RWPE2 (cell line): ENCODE measurements at regions not wholly inside any gene's neighbourhood (a gene's known extent, or its start where the extent isn't known, plus 50 kb on each side); places are given as distances from the start of the nearest gene placed in this dataset.

Source experiments
- ATAC-seq: fragments of 200-7000 bp; cut with Tn5 transposase; 3 replicates; pipeline ENCODE4 v1.9.1; 2021; ENCODE audit warnings: low read depth
- DNase-seq: peaks from one replicate; pipeline ENCODE4 v3.0.0-alpha.2; 2020; ENCODE audit warnings: low spot score
- H3K27ac ChIP-seq: fragments of 450-650 bp; 2 replicates; pipeline ENCODE4 v1.5.1; 2017; ENCODE audit warnings: mild to moderate bottlenecking; ENCODE audit not compliant: poor library complexity, severe bottlenecking
- H3K27me3 ChIP-seq: fragments of 250-450 bp; sonication (Bioruptor Pico); 2 replicates; pipeline ENCODE4 v1.5.1; 2021; ENCODE audit warnings: mild to moderate bottlenecking, moderate library complexity; ENCODE audit not compliant: insufficient read depth, poor library complexity, severe bottlenecking
- H3K36me3 ChIP-seq: fragments of 250-450 bp; sonication (Bioruptor Pico); 2 replicates; pipeline ENCODE4 v1.5.1; 2020; ENCODE audit warnings: low read depth, mild to moderate bottlenecking, moderate library complexity
- H3K4me1 ChIP-seq: fragments of 250-450 bp; sonication (Bioruptor Pico); 2 replicates; pipeline ENCODE4 v1.5.1; 2021; ENCODE audit warnings: mild to moderate bottlenecking, moderate library complexity; ENCODE audit not compliant: insufficient read depth, poor library complexity, severe bottlenecking
- H3K4me3 ChIP-seq: fragments of 250-450 bp; sonication (Bioruptor Pico); 2 replicates; pipeline ENCODE4 v1.5.1; 2021; ENCODE audit warnings: mild to moderate bottlenecking, moderate library complexity; ENCODE audit not compliant: severe bottlenecking
- H3K9me3 ChIP-seq: fragments of 250-450 bp; sonication (Bioruptor Pico); 2 replicates; pipeline ENCODE4 v1.5.1; 2021; ENCODE audit warnings: mild to moderate bottlenecking, moderate library complexity; ENCODE audit not compliant: severe bottlenecking
- CTCF ChIP-seq: fragments of 450-650 bp; IDR thresholded peaks from one replicate; pipeline ENCODE4 v1.5.1; 2017; ENCODE audit warnings: mild to moderate bottlenecking, moderate library complexity; ENCODE audit not compliant: poor library complexity, severe bottlenecking

GRCh38 chr2:120612471-120612870 lies 123.2 kb upstream of the GLI2 start:
- DNase-seq (no peak), ATAC-seq (no peak)
- H3K27ac ChIP-seq = no peak overlapping the region
- no peaks in the 10 kb centered on the region for H3K27me3 ChIP-seq
- no peaks in the 10 kb centered on the region for H3K36me3 ChIP-seq
- no peaks in the 10 kb centered on the region for H3K4me1 ChIP-seq
- no peaks in the 10 kb centered on the region for H3K9me3 ChIP-seq
- TF ChIP-seq CTCF = no peak
- H3K4me3 ChIP-seq = no peak overlapping the region

DNA sequence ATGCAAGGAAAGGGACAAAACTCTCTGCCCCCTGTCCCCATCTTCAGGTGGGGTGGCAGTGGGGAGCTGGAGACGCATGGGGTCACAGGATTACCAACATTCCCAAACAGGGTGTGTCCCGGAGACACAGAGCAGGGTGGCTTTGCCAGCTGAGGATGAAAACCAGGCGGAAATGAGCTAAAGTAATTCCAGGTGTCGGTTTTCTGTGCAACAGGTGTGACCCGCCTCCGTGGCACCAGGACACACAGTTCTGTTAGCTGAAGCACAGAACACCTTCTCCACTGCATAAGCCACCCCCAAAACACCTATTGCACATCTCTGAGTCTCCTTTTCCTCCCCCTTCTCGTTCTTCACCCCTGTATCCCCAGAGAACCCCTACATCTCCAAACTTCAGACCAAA lies 122.7 kb upstream of the GLI2 start:
- TF ChIP-seq CTCF = no peak
- Histone ChIP-seq H3K4me3 (no peak overlapping the region), H3K4me1 (no peaks in the 10 kb centered on the region), H3K36me3 (no peaks in the 10 kb centered on the region), H3K9me3 (no peaks in the 10 kb centered on the region), H3K27me3 (no peaks in the 10 kb centered on the region), H3K27ac (no peak overlapping the region)
- ATAC-seq = no peak
- DNase-seq = no peak

DNA sequence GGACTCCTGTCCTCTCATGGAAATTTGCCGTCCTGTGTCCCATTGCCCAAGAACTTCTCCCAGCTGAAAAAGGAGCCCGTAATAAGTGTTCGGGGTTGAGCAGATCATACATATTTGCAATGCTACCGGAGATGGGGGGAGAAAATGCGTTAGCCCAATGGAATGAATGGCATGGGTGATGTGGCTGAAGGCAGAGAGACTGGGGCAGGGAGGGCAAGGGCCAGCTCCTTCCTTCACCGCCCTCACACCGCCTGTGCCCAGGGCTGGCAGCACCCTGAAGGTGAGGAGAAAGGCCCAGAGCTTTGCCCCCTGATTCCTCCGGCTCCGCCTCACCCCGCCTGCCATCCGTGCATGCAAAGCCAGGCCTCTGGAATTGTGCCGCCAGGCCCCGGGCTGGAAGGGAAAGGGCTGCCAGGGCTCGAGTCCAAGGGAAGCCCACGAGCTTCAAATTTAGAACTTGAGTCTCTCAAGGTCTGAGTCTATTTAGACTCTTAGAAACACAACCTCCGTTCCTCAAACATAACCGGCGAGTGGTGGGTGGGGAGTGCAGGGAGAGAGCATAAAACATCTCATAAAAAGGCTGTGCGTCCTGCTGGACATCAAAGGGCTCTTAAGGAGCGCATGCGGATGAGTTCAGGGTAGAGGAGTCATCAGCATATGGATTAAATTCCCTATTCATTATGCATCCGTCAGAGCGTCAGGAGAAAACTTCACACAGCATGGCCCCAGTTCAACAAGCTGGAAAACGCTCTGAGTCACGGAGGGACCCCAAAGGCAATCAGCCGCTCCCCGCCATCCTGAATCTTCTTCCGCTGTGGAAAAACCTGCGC lies 121.7 kb upstream of the GLI2 start:
- no peaks in the 10 kb centered on the region for H3K36me3 ChIP-seq
- H3K27me3 ChIP-seq = no peaks in the 10 kb centered on the region
- no peak overlapping the region for H3K27ac ChIP-seq
- DNase-seq (no peak), ATAC-seq (no peak)
- H3K4me3 ChIP-seq = no peak overlapping the region
- no peaks in the 10 kb centered on the region for H3K4me1 ChIP-seq
- no peaks in the 10 kb centered on the region for H3K9me3 ChIP-seq
- no peak for TF ChIP-seq CTCF

DNA sequence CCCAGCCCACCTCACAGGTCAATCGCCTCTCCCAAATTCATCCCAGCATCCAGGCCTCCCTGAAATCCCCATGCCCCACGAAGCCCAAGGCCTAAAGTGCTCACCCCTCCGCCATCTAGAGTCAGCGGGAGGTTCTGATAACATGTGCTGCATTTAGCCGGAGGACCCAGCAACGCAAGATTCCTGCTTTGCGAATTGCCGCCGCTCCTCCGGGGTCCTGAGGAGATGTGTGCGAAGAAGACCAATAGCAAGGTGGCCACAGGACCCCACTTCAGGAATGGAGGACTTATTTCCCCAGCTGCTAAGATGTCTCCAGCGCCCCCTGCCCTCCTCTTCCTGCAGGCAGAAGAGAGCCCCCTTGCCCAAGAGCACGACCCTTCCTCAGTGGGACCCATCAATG lies 120.8 kb upstream of the GLI2 start:
- Histone ChIP-seq H3K27ac (no peak overlapping the region), H3K4me1 (peaks cover 9% of the 10 kb centered on the region), H3K27me3 (no peaks in the 10 kb centered on the region), H3K36me3 (no peaks in the 10 kb centered on the region), H3K9me3 (no peaks in the 10 kb centered on the region), H3K4me3 (no peak overlapping the region)
- ATAC-seq (no peak), DNase-seq (no peak)
- no peak for TF ChIP-seq CTCF

DNA sequence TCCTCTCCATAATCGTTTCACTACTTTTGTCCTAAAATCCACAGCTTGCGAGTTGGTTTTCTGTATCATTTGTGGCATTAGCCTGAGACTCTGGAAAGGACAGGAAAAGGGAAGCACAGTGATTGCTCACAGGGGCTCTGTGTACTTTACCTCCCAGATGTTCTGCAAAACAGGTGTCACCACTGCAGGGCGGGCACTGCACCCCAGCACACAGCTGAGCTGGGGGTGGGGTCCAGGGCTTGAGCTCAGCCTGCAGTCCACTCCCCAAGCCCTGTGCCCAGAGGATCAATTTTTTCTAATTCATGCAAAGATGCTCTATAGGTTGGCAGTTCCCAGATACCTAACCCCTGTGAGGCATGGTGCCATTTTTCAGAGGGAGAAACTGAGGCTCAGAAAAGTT lies 119.4 kb upstream of the GLI2 start:
- DNase-seq (no peak), ATAC-seq (no peak)
- Histone ChIP-seq H3K4me1 (peaks cover 20% of the 10 kb centered on the region), H3K27me3 (no peaks in the 10 kb centered on the region), H3K27ac (no peak overlapping the region), H3K4me3 (no peak overlapping the region), H3K36me3 (no peaks in the 10 kb centered on the region), H3K9me3 (no peaks in the 10 kb centered on the region)
- TF ChIP-seq CTCF = no peak
